HL-60 (cell line): ENCODE measurements at regions not wholly inside any gene's neighbourhood (a gene's known extent, or its start where the extent isn't known, plus 50 kb on each side); places are given as distances from the start of the nearest gene placed in this dataset.

Experiments used
- DNase-seq, 2 experiments: peaks; one replicate each; pipeline ENCODE4 v3.0.0-alpha.2; 2010 to 2020; ENCODE audit warnings: low read depth in 1 of 2, low spot score in 1 of 2
- H3K27ac ChIP-seq: fragments of 250-450 bp; sonication (Bioruptor Pico); replicated peaks from 2 replicates; pipeline ENCODE4 v1.5.1; 2020; ENCODE audit warnings: mild to moderate bottlenecking, moderate library complexity
- H3K27me3 ChIP-seq: fragments of 250-450 bp; sonication (Bioruptor Pico); 2 replicates; pipeline ENCODE4 v1.5.1; 2021; ENCODE audit warnings: mild to moderate bottlenecking, moderate library complexity; ENCODE audit not compliant: insufficient read depth, poor library complexity, severe bottlenecking
- H3K4me3 ChIP-seq: replicated peaks from 2 replicates; pipeline ENCODE4 v1.5.1; 2011; ENCODE audit warnings: mild to moderate bottlenecking, control low read depth, low read length; ENCODE audit not compliant: insufficient read depth
- GABPA ChIP-seq: IDR thresholded peaks from 2 replicates; pipeline ENCODE4 v1.6.1; 2012; ENCODE audit warnings: low read depth
- POLR2AphosphoS5 ChIP-seq: IDR thresholded peaks from 2 replicates; pipeline ENCODE4 v1.6.1; 2012; ENCODE audit warnings: low read depth
- SPI1 ChIP-seq: IDR thresholded peaks from 2 replicates; pipeline ENCODE4 v1.6.1; 2012; ENCODE audit warnings: low read depth, mild to moderate bottlenecking, borderline replicate concordance
- TF ChIP-seq, protein P1 (sequence below): IDR thresholded peaks from 2 replicates; pipeline ENCODE4 v1.6.1; 2012; ENCODE audit warnings: low read depth; ENCODE audit not compliant: insufficient replicate concordance
- TF ChIP-seq, protein P2 (sequence below): IDR thresholded peaks from one replicate; pipeline ENCODE4 v1.5.1; 2011; ENCODE audit warnings: low read length, control low read depth, inconsistent platforms; ENCODE audit not compliant: insufficient read depth

DNA sequence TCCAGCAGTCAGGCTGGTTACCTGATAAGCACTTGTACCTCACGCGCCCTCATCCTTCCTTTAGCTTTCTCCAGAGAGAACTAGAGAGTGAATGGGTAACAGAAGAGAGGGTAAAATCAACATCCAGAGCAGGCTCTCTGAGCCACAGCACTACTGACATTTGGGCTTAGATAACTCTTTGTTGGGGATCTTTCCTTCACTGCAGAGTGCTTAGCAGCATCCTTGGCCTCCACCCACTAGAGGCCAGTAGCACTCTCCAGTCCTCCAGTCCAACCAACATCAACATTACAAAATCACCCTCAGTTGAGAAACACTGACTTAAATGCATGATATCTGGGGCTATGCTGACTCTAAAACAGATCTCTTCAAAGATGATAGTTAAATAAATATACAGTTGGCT is 220.7 kb downstream of the TACR3 start:
- no peak for DNase-seq
- Histone ChIP-seq H3K27ac (no peak overlapping the region), H3K27me3 (no peaks in the 10 kb centered on the region), H3K4me3 (no peak overlapping the region)
- TF ChIP-seq, protein P1, sequence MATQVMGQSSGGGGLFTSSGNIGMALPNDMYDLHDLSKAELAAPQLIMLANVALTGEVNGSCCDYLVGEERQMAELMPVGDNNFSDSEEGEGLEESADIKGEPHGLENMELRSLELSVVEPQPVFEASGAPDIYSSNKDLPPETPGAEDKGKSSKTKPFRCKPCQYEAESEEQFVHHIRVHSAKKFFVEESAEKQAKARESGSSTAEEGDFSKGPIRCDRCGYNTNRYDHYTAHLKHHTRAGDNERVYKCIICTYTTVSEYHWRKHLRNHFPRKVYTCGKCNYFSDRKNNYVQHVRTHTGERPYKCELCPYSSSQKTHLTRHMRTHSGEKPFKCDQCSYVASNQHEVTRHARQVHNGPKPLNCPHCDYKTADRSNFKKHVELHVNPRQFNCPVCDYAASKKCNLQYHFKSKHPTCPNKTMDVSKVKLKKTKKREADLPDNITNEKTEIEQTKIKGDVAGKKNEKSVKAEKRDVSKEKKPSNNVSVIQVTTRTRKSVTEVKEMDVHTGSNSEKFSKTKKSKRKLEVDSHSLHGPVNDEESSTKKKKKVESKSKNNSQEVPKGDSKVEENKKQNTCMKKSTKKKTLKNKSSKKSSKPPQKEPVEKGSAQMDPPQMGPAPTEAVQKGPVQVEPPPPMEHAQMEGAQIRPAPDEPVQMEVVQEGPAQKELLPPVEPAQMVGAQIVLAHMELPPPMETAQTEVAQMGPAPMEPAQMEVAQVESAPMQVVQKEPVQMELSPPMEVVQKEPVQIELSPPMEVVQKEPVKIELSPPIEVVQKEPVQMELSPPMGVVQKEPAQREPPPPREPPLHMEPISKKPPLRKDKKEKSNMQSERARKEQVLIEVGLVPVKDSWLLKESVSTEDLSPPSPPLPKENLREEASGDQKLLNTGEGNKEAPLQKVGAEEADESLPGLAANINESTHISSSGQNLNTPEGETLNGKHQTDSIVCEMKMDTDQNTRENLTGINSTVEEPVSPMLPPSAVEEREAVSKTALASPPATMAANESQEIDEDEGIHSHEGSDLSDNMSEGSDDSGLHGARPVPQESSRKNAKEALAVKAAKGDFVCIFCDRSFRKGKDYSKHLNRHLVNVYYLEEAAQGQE: no peak
- TF ChIP-seq GABPA (no peak), POLR2AphosphoS5 (no peak), SPI1 (no peak)
- TF ChIP-seq, protein P2, sequence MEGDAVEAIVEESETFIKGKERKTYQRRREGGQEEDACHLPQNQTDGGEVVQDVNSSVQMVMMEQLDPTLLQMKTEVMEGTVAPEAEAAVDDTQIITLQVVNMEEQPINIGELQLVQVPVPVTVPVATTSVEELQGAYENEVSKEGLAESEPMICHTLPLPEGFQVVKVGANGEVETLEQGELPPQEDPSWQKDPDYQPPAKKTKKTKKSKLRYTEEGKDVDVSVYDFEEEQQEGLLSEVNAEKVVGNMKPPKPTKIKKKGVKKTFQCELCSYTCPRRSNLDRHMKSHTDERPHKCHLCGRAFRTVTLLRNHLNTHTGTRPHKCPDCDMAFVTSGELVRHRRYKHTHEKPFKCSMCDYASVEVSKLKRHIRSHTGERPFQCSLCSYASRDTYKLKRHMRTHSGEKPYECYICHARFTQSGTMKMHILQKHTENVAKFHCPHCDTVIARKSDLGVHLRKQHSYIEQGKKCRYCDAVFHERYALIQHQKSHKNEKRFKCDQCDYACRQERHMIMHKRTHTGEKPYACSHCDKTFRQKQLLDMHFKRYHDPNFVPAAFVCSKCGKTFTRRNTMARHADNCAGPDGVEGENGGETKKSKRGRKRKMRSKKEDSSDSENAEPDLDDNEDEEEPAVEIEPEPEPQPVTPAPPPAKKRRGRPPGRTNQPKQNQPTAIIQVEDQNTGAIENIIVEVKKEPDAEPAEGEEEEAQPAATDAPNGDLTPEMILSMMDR: no peak

DNA sequence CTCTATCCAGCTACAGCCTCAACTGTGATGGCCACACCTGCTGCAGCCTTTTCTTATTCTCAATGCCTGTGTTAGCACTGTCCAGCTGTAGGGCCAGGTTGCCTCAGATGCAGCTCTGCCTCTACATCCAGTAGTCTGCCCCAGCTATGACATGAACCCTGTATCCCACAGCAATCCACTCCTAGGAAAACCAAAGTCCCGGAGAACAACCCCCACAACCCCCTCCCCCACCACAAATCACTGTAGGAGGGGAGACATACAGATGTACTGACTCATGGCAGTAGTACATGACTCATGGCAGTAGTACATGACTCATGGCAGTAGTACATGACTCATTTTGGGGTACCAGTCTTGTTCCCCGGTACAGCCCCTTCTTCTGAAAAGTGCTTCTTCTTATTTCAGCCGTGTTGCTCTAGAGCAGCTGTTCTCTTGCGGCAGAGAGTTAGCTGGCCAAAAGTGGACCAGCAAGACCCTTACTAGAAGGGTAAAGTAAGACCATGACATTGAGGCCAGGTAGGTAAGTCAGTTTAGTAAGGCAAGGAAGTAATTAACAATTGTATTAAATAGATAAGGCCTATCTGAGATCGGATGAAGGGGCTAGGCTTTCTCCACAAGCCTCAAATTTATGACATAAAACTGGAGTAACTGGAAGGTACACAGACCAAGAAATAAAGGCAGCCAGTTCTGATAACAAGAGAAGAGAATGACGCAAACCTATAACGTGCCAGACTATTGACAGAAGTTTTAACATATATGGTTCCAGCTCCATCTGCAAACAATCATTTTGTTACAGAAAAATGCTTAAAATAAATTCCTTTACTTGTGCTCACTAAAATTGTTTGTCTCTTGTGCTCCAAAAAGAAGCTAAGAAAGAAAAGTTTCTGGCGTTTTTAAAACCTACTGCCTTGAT is 221.4 kb downstream of the TACR3 start:
- H3K27ac ChIP-seq: no peak overlapping the region

DNA sequence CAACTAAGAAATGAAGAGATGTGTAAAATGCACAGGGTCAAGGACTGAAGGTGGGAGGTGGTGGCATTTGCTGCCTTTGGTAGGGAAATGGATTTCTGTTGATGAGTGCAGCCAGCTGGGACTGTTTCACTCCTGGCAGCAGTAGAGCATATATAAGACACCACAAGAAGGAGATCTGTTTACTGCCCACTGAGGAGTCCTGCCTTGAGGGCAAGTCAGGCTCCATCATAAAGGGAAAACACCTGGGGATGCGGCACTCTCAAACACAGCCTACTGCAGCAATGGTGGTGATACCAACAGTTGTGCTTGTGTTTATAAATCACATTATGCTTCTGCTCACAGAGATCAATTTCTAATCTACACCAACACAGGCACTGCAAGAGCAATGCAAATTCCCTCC is 222.1 kb downstream of the TACR3 start:
- H3K4me3 ChIP-seq: no peak overlapping the region
- H3K27ac ChIP-seq: no peak overlapping the region
- DNase-seq: no peak
- no peaks in the 10 kb centered on the region for H3K27me3 ChIP-seq
- TF ChIP-seq SPI1: no peak
- TF ChIP-seq GABPA: no peak
- TF ChIP-seq POLR2AphosphoS5: no peak
- TF ChIP-seq, protein P2: no peak
- TF ChIP-seq, protein P1: no peak

More for the DNA sequence above, 221.4 kb downstream of the TACR3 start:
- no peak for DNase-seq
- no peaks in the 10 kb centered on the region for H3K27me3 ChIP-seq
- TF ChIP-seq POLR2AphosphoS5 (no peak), GABPA (no peak)
- TF ChIP-seq, protein P2: no peak
- TF ChIP-seq, protein P1: no peak
- no peak overlapping the region for H3K4me3 ChIP-seq
